Karpas-422 (cell line): ENCODE measurements at regions not wholly inside any gene's neighbourhood (a gene's known extent, or its start where the extent isn't known, plus 50 kb on each side); places are given as distances from the start of the nearest gene placed in this dataset.

Experiments
- DNase-seq: peaks from one replicate; pipeline ENCODE4 v3.0.0-alpha.2; 2015
- H2AFZ ChIP-seq: fragments of 200-600 bp; sonication (generic); 2 replicates; pipeline ENCODE4 v1.6.1; 2014; ENCODE audit warnings: antibody characterized with exemption, low read length, mixed read lengths
- H3K27ac ChIP-seq: fragments of 200-600 bp; sonication (generic); 2 replicates; pipeline ENCODE4 v1.5.1; 2014; ENCODE audit warnings: mild to moderate bottlenecking, low read length, moderate library complexity
- H3K27me3 ChIP-seq: fragments of 200-600 bp; sonication (generic); 2 replicates; pipeline ENCODE4 v1.6.1; 2014; ENCODE audit warnings: low read length, mixed read lengths
- H3K36me3 ChIP-seq: fragments of 200-600 bp; sonication (generic); 2 replicates; pipeline ENCODE4 v1.6.1; 2014; ENCODE audit warnings: low read length, mixed read lengths; ENCODE audit not compliant: insufficient read depth
- H3K4me1 ChIP-seq: fragments of 200-600 bp; sonication (generic); 2 replicates; pipeline ENCODE4 v1.6.1; 2014; ENCODE audit warnings: mild to moderate bottlenecking, low read length, mixed read lengths
- H3K4me2 ChIP-seq: fragments of 200-600 bp; sonication (generic); 2 replicates; pipeline ENCODE4 v1.6.1; 2014; ENCODE audit warnings: low read length, low read depth, mild to moderate bottlenecking; ENCODE audit not compliant: poor library complexity, severe bottlenecking
- H3K4me3 ChIP-seq: fragments of 200-600 bp; sonication (generic); 2 replicates; pipeline ENCODE4 v1.5.1; 2014; ENCODE audit warnings: mild to moderate bottlenecking, antibody characterized with exemption, low read length, mixed read lengths
- H3K79me2 ChIP-seq: fragments of 200-600 bp; sonication (generic); 2 replicates; pipeline ENCODE4 v1.6.1; 2014; ENCODE audit warnings: mild to moderate bottlenecking, low read length, mixed read lengths
- H3K9ac ChIP-seq: fragments of 200-600 bp; sonication (generic); 2 replicates; pipeline ENCODE4 v1.6.0; 2014; ENCODE audit warnings: low read length
- H3K9me2 ChIP-seq: fragments of 200-600 bp; sonication (generic), shearing (Covaris generic); replicated peaks from 2 replicates; pipeline ENCODE4 v1.6.0; 2014; ENCODE audit warnings: mild to moderate bottlenecking, low read length, moderate library complexity; ENCODE audit not compliant: insufficient read depth
- H3K9me3 ChIP-seq: fragments of 300-700, 200-600 bp; sonication (generic); 2 replicates; pipeline ENCODE4 v1.6.1; 2014; ENCODE audit warnings: low read length, mixed read lengths
- H4K20me1 ChIP-seq: fragments of 200-600 bp; sonication (generic); 2 replicates; pipeline ENCODE4 v1.6.1; 2014; ENCODE audit warnings: mild to moderate bottlenecking, antibody characterized with exemption, low read length, low read depth; ENCODE audit not compliant: insufficient read depth

DNA sequence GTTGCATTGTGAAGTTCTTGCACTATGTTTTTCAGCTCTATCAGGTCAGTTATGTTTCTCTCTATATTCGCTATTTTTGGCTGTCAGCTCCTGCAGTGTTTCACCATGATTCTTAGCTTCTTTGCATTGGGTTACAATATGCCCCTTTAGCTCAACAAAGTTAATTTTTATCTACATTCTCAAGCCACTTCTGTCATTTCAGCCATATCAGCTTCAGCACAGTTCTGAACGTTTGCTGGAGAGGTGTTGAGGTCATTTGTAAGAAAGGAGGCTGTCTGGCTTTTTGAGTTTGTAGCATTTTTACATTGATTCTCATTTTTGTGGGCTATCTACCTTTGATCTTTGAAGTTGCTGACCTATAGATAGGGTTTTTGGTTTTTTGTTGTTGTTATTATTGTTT lies 573.2 kb upstream of the RGS18 start:
- Histone ChIP-seq H3K27me3 (no peaks in the 10 kb centered on the region), H3K9me3 (0 out of 2 replicates have a peak, but pooled peaks cover 3% of the 10 kb centered on the region), H3K27ac (no peak overlapping the region), H3K4me1 (no peaks in the 10 kb centered on the region), H3K9me2 (no peaks in the 10 kb centered on the region), H2AFZ (no peak overlapping the region), H3K4me2 (no peak overlapping the region), H4K20me1 (no peaks in the 10 kb centered on the region), H3K36me3 (no peaks in the 10 kb centered on the region), H3K9ac (no peak overlapping the region), H3K4me3 (no peak overlapping the region), H3K79me2 (no peaks in the 10 kb centered on the region)
- no peak for DNase-seq

DNA sequence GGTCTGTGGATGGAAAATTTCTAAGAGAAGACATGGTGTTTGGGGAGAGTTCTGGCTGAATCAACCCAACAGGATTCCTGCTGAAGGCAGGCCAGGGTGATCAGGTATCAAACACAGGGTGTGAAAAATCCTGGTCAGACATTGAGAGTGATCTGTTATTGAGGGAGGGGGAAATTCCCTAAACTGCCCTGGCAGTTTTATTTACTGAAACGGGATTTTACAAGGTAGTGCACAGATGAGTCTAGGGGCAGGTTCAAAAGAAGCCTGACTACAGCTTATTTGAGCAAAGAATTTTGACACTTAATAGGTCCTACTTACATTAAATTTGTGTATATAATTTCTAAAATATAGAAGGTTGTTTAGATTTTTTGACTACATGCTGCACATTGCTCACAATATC lies 569.4 kb upstream of the RGS18 start:
- Histone ChIP-seq H3K4me1 (no peaks in the 10 kb centered on the region), H3K9me2 (no peaks in the 10 kb centered on the region), H3K36me3 (no peaks in the 10 kb centered on the region), H3K9me3 (0 out of 2 replicates have a peak, but pooled peaks cover 6% of the 10 kb centered on the region), H3K4me3 (no peak overlapping the region), H2AFZ (no peak overlapping the region), H3K27ac (no peak overlapping the region), H4K20me1 (no peaks in the 10 kb centered on the region), H3K27me3 (no peaks in the 10 kb centered on the region), H3K9ac (no peak overlapping the region), H3K4me2 (no peak overlapping the region), H3K79me2 (no peaks in the 10 kb centered on the region)
- no peak for DNase-seq

DNA sequence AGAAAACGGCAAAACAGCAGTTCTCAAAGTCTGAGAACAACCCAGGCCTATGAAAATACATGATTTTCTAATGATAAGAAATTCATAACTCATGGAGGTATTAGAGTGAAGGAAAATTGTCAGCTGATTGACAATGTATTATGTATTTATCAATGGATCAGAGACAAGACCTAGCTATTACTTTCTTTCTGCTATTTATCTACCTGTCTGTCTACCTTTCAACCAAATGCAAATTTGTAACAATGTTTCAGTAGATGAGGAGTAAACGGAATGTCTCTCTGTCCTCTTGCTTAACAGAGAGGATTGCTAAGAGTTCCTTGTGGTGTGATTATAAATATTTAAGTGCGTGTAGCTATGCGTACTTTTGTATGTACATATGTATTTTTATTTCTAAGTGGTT lies 568.7 kb upstream of the RGS18 start:
- no peaks in the 10 kb centered on the region for H3K27me3 ChIP-seq
- H3K4me1 ChIP-seq, result no peaks in the 10 kb centered on the region
- H4K20me1 ChIP-seq, result no peaks in the 10 kb centered on the region
- no peak overlapping the region for H3K9ac ChIP-seq
- H3K36me3 ChIP-seq, result no peaks in the 10 kb centered on the region
- H3K27ac ChIP-seq, result no peak overlapping the region
- H3K9me3 ChIP-seq, result 0 out of 2 replicates have a peak, but pooled peaks cover 6% of the 10 kb centered on the region
- no peaks in the 10 kb centered on the region for H3K9me2 ChIP-seq
- H3K4me3 ChIP-seq, result no peak overlapping the region
- no peaks in the 10 kb centered on the region for H3K79me2 ChIP-seq
- no peak for DNase-seq
- H2AFZ ChIP-seq, result no peak overlapping the region
- H3K4me2 ChIP-seq, result no peak overlapping the region

DNA sequence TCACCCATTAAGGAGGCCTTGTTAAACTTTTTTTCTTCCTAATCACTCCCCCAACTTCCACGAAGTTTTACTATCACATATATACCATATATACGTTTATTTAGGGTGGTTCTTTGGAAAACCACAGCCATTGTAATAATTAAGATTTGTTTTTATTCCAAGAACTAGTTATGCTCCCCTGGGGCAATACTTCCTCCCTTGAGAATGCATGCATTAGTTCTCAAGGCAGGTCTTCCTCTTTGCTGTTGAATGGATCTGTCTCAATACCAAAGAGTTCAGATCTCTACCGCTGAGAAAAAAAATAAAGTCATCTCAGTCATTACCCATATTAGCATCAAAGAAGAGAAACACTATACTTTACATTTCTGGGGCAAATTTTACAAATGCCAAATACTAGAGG lies 567.7 kb upstream of the RGS18 start:
- Histone ChIP-seq H3K4me3 (no peak overlapping the region), H3K9ac (no peak overlapping the region), H3K4me2 (no peak overlapping the region), H3K4me1 (no peaks in the 10 kb centered on the region), H3K9me2 (no peaks in the 10 kb centered on the region), H3K9me3 (peaks cover 6% of the 10 kb centered on the region; the same call in 1 of the 2 replicates), H3K79me2 (no peaks in the 10 kb centered on the region), H3K27me3 (no peaks in the 10 kb centered on the region), H2AFZ (no peak overlapping the region), H4K20me1 (no peaks in the 10 kb centered on the region), H3K27ac (no peak overlapping the region), H3K36me3 (no peaks in the 10 kb centered on the region)
- no peak for DNase-seq

DNA sequence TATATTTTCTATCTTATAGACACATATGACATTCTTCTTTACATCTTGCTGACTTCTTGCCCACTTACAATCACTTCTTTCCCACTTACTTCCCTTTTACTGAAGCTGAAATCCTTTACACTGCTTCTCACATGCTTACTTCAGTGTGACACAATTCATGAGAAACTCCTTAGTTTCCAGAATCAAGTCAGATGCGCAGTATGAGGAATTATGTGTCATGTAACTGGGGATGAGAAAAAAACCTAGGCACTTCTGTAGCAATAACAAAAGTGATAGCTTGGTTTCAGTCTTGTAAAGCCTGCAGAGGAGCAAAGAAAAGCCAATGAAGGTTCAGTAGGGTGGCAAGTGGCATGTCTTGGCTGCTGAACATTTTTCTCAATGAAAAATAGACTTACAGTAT lies 566.2 kb upstream of the RGS18 start:
- no peak for DNase-seq
- Histone ChIP-seq H3K4me3 (no peak overlapping the region), H3K4me2 (no peak overlapping the region), H3K27me3 (no peaks in the 10 kb centered on the region), H2AFZ (no peak overlapping the region), H4K20me1 (no peaks in the 10 kb centered on the region), H3K9me2 (no peaks in the 10 kb centered on the region), H3K9me3 (peaks cover 3% of the 10 kb centered on the region; the same call in 1 of the 2 replicates), H3K27ac (no peak overlapping the region), H3K36me3 (no peaks in the 10 kb centered on the region), H3K4me1 (no peaks in the 10 kb centered on the region), H3K9ac (no peak overlapping the region), H3K79me2 (no peaks in the 10 kb centered on the region)

DNA sequence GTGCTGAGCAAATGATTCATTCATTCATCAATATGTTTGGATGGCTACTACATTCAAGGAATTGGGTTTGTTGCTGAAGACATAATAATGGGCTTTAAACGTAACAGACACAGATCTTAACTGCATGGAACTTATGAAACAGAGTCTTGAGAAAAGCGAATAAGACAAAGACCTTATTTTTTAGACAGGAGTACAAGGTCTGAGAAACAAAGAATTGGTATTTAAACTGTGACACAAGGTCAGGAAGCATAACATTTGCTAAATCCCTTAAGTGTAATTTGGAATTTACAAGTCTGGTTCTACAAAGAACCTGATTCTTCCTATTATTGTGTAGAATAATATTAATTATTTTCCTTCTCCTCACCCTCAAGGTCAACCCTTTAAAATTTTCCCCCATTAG lies 565.4 kb upstream of the RGS18 start:
- Histone ChIP-seq H3K27ac (no peak overlapping the region), H4K20me1 (no peaks in the 10 kb centered on the region), H3K4me2 (no peak overlapping the region), H3K27me3 (no peaks in the 10 kb centered on the region), H3K9ac (no peak overlapping the region), H3K4me3 (no peak overlapping the region), H3K9me2 (no peaks in the 10 kb centered on the region), H3K9me3 (peaks cover 3% of the 10 kb centered on the region; the same call in 1 of the 2 replicates), H3K4me1 (no peaks in the 10 kb centered on the region), H2AFZ (no peak overlapping the region), H3K79me2 (no peaks in the 10 kb centered on the region), H3K36me3 (no peaks in the 10 kb centered on the region)
- DNase-seq, result no peak

DNA sequence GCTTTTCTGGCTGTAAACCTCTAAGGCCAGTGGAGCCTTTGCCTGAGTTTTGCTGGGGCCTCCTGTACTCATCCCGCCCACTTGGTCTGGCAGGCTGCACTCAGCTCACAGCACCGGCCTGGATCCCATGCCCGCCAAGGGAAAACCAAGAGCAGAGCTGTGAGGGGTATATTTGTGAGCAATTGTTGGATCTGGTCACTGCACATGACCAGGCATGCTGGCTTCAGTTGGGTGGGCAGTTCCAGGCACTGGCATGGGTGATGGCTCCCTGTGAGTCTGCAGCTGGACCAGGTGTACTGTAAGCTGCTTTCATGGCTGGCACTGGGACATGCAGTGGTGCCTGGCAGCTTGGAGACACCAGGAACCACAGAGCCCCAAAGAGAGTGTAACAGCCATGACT lies 563.1 kb upstream of the RGS18 start:
- no peaks in the 10 kb centered on the region for H3K36me3 ChIP-seq
- H3K9me3 ChIP-seq, result peaks cover 3% of the 10 kb centered on the region
- H3K27me3 ChIP-seq, result no peaks in the 10 kb centered on the region
- no peak overlapping the region for H3K9ac ChIP-seq
- no peak overlapping the region for H3K27ac ChIP-seq
- H2AFZ ChIP-seq, result no peak overlapping the region
- no peak overlapping the region for H3K4me3 ChIP-seq
- no peak overlapping the region for H3K4me2 ChIP-seq
- no peaks in the 10 kb centered on the region for H3K9me2 ChIP-seq
- no peaks in the 10 kb centered on the region for H3K4me1 ChIP-seq
- no peaks in the 10 kb centered on the region for H4K20me1 ChIP-seq
- no peaks in the 10 kb centered on the region for H3K79me2 ChIP-seq
- no peak for DNase-seq

DNA sequence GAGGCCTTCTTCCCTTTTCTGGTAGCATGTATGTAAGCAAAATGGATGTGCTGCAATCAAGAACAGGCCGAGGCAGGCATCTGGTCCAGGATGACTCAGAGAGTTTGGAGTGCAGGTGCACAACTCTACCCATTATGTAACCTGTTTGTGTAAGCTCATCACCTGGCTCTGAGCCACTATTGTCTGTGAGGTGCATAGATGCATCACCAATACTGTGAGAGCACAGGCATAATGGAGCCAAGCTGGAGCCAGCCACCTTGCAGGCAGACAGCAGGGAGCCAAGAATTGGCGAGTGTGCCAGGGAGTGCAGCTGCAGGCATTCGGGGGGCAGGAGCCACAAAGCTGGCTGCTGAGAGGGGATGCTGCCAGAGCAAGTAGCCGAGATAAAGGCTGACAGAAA lies 549.9 kb upstream of the RGS18 start:
- peaks cover 17% of the 10 kb centered on the region for H3K9me3 ChIP-seq
- H3K4me2 ChIP-seq, result no peak overlapping the region
- no peak overlapping the region for H3K27ac ChIP-seq
- H3K4me1 ChIP-seq, result no peaks in the 10 kb centered on the region
- H3K79me2 ChIP-seq, result no peaks in the 10 kb centered on the region
- H3K27me3 ChIP-seq, result no peaks in the 10 kb centered on the region
- H2AFZ ChIP-seq, result no peak overlapping the region
- no peaks in the 10 kb centered on the region for H3K9me2 ChIP-seq
- no peak overlapping the region for H3K9ac ChIP-seq
- H3K36me3 ChIP-seq, result no peaks in the 10 kb centered on the region
- no peaks in the 10 kb centered on the region for H4K20me1 ChIP-seq
- no peak overlapping the region for H3K4me3 ChIP-seq
- no peak for DNase-seq

DNA sequence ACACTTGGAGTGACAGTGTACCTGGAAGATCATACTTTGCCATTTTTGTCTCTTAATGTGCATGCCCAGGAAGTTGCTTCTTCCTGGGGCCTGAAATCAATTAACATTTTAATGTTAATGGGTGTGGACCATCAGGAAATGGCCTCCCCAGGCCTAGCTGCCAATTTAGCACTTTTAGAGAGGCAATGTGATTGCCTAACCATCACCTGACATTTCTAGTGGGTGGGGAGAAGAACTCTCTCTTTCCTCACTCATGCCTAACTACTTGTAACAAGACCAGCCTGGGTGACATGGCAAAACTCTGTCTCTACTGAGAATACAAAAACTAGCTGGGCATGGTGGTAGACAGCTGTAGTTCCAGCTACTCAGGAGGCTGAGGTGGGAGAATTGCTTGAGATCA lies 549.0 kb upstream of the RGS18 start:
- Histone ChIP-seq H3K9me2 (no peaks in the 10 kb centered on the region), H3K27me3 (no peaks in the 10 kb centered on the region), H3K4me3 (no peak overlapping the region), H3K9me3 (peaks cover 20% of the 10 kb centered on the region), H3K79me2 (no peaks in the 10 kb centered on the region), H3K36me3 (no peaks in the 10 kb centered on the region), H2AFZ (no peak overlapping the region), H3K4me2 (no peak overlapping the region), H3K27ac (no peak overlapping the region), H3K4me1 (no peaks in the 10 kb centered on the region), H4K20me1 (no peaks in the 10 kb centered on the region), H3K9ac (no peak overlapping the region)
- no peak for DNase-seq
